GOT3 (cell line): ENCODE measurements at regions not wholly inside any gene's neighbourhood (a gene's known extent, or its start where the extent isn't known, plus 50 kb on each side); places are given as distances from the start of the nearest gene placed in this dataset.

ENCODE experiments used
- DNase-seq: peaks from one replicate; lab custom pipeline; 2025; ENCODE audit warnings: mixed read lengths; lab: John Stamatoyannopoulos, UW

GRCh38 chr21:41689289-41689583 is 77.6 kb downstream of the RIPK4 start:
- DNase-seq: no peak

- DNase-seq: no peak
These were observed 79.2 kb downstream of the RIPK4 start for GRCh38 chr21:41687633-41688032.

GRCh38 chr21:41686664-41687063 is 80.2 kb downstream of the RIPK4 start:
- no peak for DNase-seq

- no peak for DNase-seq
These were observed 81.2 kb downstream of the RIPK4 start for GRCh38 chr21:41685511-41686149.

GRCh38 chr21:41684381-41685245 is 82.2 kb downstream of the RIPK4 start:
- no peak for DNase-seq

- DNase-seq: no peak
These were observed 83.0 kb downstream of the RIPK4 start for GRCh38 chr21:41683815-41684214.

GRCh38 chr21:41682719-41683179 is 84.1 kb downstream of the RIPK4 start:
- DNase-seq: no peak

GRCh38 chr21:41681939-41682718 is 84.7 kb downstream of the RIPK4 start:
- DNase-seq: no peak

GRCh38 chr21:41681348-41681801 is 85.5 kb downstream of the RIPK4 start:
- no peak for DNase-seq

- no peak for DNase-seq
These were observed 86.2 kb downstream of the RIPK4 start for GRCh38 chr21:41680444-41681347.

- peak; percentile 80 for DNase-seq
These were observed 87.9 kb downstream of the RIPK4 start for GRCh38 chr21:41678924-41679318.

- DNase-seq: no peak
These were observed 88.6 kb downstream of the RIPK4 start for GRCh38 chr21:41678016-41678923.

GRCh38 chr21:41677671-41678015 is 89.2 kb downstream of the RIPK4 start:
- no peak for DNase-seq

GRCh38 chr21:41676198-41676597 is 90.7 kb downstream of the RIPK4 start:
- no peak for DNase-seq

GRCh38 chr21:41675574-41675973 is 91.3 kb downstream of the RIPK4 start:
- DNase-seq: no peak

GRCh38 chr21:41674402-41674801 is 92.5 kb downstream of the RIPK4 start:
- no peak for DNase-seq

- DNase-seq: no peak
These were observed 93.1 kb downstream of the RIPK4 start for GRCh38 chr21:41673596-41674335.

- no peak for DNase-seq
These were observed 93.8 kb downstream of the RIPK4 start for GRCh38 chr21:41673071-41673470.

GRCh38 chr21:41672543-41672915 is 94.3 kb downstream of the RIPK4 start:
- DNase-seq: no peak
